ENCODE measurements at regions not wholly inside any gene's neighbourhood (a gene's known extent, or its start where the extent isn't known, plus 50 kb on each side); places are given as distances from the start of the nearest gene placed in this dataset.

GRCh38 chr2:104638859-104639202, 215.1 kb upstream of the POU3F3 start:
- CTCF ChIA-PET: no interaction called here
- intact Hi-C loops (cut with micrococcal nuclease): no loop called here
- Mint-ChIP-seq H3K27ac (ENCODE audit: low read depth, unreplicated experiment) (no peak overlapping the region), H3K9me3 (ENCODE audit: unreplicated experiment) (no peaks in the 10 kb centered on the region), H3K36me3 (ENCODE audit: insufficient read depth, unreplicated experiment) (no peaks in the 10 kb centered on the region), H3K4me1 (ENCODE audit: insufficient read depth, unreplicated experiment) (no peaks in the 10 kb centered on the region), H3K27me3 (ENCODE audit: insufficient read depth, unreplicated experiment) (peaks cover 41% of the 10 kb centered on the region), H3K4me3 (ENCODE audit: unreplicated experiment) (no peak overlapping the region)
- no peak for DNase-seq (ENCODE audit: unreplicated experiment)
- BruUV-seq (replicated peaks): no TSS peak
- POLR2A ChIA-PET: no interaction called here
- TF ChIP-seq, protein P1, sequence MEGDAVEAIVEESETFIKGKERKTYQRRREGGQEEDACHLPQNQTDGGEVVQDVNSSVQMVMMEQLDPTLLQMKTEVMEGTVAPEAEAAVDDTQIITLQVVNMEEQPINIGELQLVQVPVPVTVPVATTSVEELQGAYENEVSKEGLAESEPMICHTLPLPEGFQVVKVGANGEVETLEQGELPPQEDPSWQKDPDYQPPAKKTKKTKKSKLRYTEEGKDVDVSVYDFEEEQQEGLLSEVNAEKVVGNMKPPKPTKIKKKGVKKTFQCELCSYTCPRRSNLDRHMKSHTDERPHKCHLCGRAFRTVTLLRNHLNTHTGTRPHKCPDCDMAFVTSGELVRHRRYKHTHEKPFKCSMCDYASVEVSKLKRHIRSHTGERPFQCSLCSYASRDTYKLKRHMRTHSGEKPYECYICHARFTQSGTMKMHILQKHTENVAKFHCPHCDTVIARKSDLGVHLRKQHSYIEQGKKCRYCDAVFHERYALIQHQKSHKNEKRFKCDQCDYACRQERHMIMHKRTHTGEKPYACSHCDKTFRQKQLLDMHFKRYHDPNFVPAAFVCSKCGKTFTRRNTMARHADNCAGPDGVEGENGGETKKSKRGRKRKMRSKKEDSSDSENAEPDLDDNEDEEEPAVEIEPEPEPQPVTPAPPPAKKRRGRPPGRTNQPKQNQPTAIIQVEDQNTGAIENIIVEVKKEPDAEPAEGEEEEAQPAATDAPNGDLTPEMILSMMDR (IDR thresholded peaks at IDR 0.05; ENCODE audit: unreplicated experiment): no peak

GRCh38 chr2:104641786-104642185, 212.1 kb upstream of the POU3F3 start:
- Mint-ChIP-seq H3K4me1 (ENCODE audit: insufficient read depth, unreplicated experiment) (no peaks in the 10 kb centered on the region), H3K36me3 (ENCODE audit: insufficient read depth, unreplicated experiment) (no peaks in the 10 kb centered on the region), H3K27ac (ENCODE audit: low read depth, unreplicated experiment) (no peak overlapping the region), H3K4me3 (ENCODE audit: unreplicated experiment) (no peak overlapping the region), H3K9me3 (ENCODE audit: unreplicated experiment) (no peaks in the 10 kb centered on the region), H3K27me3 (ENCODE audit: insufficient read depth, unreplicated experiment) (peaks cover 16% of the 10 kb centered on the region)
- no TSS peak for BruUV-seq (replicated peaks)
- ChIA-PET POLR2A (no interaction called here), CTCF (no interaction called here)
- DNase-seq (ENCODE audit: unreplicated experiment): no peak
- intact Hi-C loops (cut with micrococcal nuclease): no loop called here
- TF ChIP-seq, protein P1 (IDR thresholded peaks at IDR 0.05; ENCODE audit: unreplicated experiment): no peak

DNA sequence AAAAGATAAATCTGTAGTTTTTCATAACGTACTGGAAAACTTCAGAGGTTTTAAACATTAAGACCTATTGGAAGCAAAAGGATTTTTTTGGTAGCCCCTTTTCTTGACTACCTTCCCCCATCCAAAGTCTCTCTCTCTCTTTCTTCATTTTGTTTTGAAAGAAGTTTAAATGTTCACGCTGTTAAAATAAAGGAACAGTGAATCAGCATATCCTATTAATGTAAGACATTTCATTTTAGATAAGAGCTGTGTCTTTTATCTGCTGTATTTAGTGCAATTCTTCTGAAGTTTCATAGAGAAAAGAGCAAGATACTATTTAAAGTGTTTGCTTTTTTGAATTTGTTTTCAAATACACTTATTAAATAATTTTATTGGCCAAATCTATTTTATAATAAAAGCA, 205.5 kb upstream of the POU3F3 start:
- H3K4me1 Mint-ChIP-seq (ENCODE audit: insufficient read depth, unreplicated experiment): peaks cover 6% of the 10 kb centered on the region
- no peaks in the 10 kb centered on the region for H3K36me3 Mint-ChIP-seq (ENCODE audit: insufficient read depth, unreplicated experiment)
- H3K4me3 Mint-ChIP-seq (ENCODE audit: unreplicated experiment): no peak overlapping the region
- H3K27ac Mint-ChIP-seq (ENCODE audit: low read depth, unreplicated experiment): no peak overlapping the region
- CTCF ChIA-PET: interaction anchor here (0.6 kb wide), 1 partner anchor 201 kb away, joined by 4 read pairs; no protein-coding TSS in a partner anchor
- BruUV-seq (replicated peaks): no TSS peak
- no peak for DNase-seq (ENCODE audit: unreplicated experiment)
- TF ChIP-seq, protein P1 (IDR thresholded peaks at IDR 0.05; ENCODE audit: unreplicated experiment): no peak
- POLR2A ChIA-PET: no interaction called here
- peaks cover 10% of the 10 kb centered on the region for H3K9me3 Mint-ChIP-seq (ENCODE audit: unreplicated experiment)
- peaks cover 47% of the 10 kb centered on the region for H3K27me3 Mint-ChIP-seq (ENCODE audit: insufficient read depth, unreplicated experiment)
- intact Hi-C loops (cut with micrococcal nuclease): no loop called here

DNA sequence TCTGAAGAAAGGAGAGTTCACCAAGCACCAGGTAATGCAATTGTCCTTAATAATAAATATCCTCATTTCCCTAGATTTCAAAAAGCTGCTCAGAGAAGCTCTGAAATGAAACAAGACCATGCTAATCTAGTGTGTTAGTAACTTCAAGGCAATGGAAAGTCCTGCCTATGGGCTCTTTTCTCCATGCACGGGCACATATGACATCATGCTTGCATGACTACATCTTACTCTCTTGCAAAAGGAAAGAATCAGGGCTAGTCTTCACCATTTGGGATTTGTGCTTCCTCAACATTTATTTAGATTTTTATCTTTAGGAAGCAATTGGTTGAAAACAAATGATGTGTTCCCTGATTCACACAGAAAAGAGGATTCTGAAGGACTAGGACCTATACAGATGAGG, 204.0 kb upstream of the POU3F3 start:
- intact Hi-C loops (cut with micrococcal nuclease): no loop called here
- Mint-ChIP-seq H3K4me3 (ENCODE audit: unreplicated experiment) (no peak overlapping the region), H3K36me3 (ENCODE audit: insufficient read depth, unreplicated experiment) (no peaks in the 10 kb centered on the region), H3K9me3 (ENCODE audit: unreplicated experiment) (peaks cover 10% of the 10 kb centered on the region), H3K27me3 (ENCODE audit: insufficient read depth, unreplicated experiment) (peaks cover 62% of the 10 kb centered on the region), H3K27ac (ENCODE audit: low read depth, unreplicated experiment) (no peak overlapping the region), H3K4me1 (ENCODE audit: insufficient read depth, unreplicated experiment) (peaks cover 7% of the 10 kb centered on the region)
- ChIA-PET CTCF (no interaction called here), POLR2A (no interaction called here)
- no peak for DNase-seq (ENCODE audit: unreplicated experiment)
- TF ChIP-seq, protein P1 (IDR thresholded peaks at IDR 0.05; ENCODE audit: unreplicated experiment): no peak
- BruUV-seq (replicated peaks): no TSS peak
